Activated T-cell treated with anti-CD3 and anti-CD28 coated beads, Interleukin-2, amount 50 U/mL, for 24 hours (primary cell): ENCODE measurements at regions not wholly inside any gene's neighbourhood (a gene's known extent, or its start where the extent isn't known, plus 50 kb on each side); places are given as distances from the start of the nearest gene placed in this dataset.

Experiments used
- DNase-seq: peaks from one replicate; pipeline ENCODE4 v3.0.0-alpha.2; 2020
- H3K27ac Mint-ChIP-seq: 2 replicates; pipeline ENCODE4 v1.8.0; 2020; ENCODE audit warnings: mild to moderate bottlenecking, mixed read lengths
- H3K27me3 Mint-ChIP-seq: 2 replicates; pipeline ENCODE4 v1.8.0; 2020; ENCODE audit warnings: mixed read lengths
- H3K36me3 Mint-ChIP-seq: 2 replicates; pipeline ENCODE4 v1.8.0; 2020; ENCODE audit warnings: low read depth, mixed read lengths
- H3K4me1 Mint-ChIP-seq: 2 replicates; pipeline ENCODE4 v1.8.0; 2020; ENCODE audit warnings: low read depth, mixed read lengths
- H3K4me3 Mint-ChIP-seq: 2 replicates; pipeline ENCODE4 v1.8.0; 2020; ENCODE audit warnings: mild to moderate bottlenecking, moderate library complexity, mixed read lengths
- H3K9me3 Mint-ChIP-seq: 2 replicates; pipeline ENCODE4 v1.8.0; 2020; ENCODE audit warnings: mixed read lengths

DNA sequence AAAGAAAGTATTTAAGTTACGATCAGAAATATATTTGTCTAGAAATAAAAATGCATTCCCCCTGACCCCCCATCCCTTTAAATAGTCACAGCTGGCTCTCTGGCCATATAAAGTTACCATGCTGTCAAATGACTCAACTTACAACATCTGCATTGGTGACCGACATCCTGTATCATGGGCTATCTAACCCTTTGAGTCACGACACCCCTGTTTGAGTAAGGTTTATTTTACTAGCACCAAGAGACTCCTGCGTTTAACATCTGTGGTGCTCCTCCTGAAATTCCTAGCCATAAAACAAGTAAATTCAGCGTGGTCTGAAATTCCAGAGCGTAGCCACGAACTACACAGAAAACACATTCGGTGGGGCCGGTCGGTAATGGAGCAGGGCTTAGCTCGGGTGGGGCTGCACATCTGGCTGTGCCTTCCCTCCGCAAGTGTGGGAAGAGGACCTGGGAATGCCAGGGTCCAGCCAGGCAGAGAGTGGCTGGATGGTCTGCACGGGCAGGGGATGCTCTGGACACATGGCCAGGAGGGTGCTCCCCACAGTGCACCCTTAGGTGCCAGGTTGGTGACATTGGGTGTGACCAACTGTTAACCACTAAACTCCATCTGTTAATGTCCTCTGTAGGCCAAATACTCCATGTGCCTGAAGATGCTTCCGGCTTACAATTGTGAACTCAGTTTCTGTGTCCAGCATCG is 53.0 kb upstream of the CLDN14 start:
- Mint-ChIP-seq H3K4me3 (no peak overlapping the region), H3K27me3 (peaks cover 15% of the 10 kb centered on the region), H3K36me3 (no peaks in the 10 kb centered on the region), H3K9me3 (no peaks in the 10 kb centered on the region), H3K27ac (no peak overlapping the region), H3K4me1 (no peaks in the 10 kb centered on the region)
- DNase-seq, result no peak

DNA sequence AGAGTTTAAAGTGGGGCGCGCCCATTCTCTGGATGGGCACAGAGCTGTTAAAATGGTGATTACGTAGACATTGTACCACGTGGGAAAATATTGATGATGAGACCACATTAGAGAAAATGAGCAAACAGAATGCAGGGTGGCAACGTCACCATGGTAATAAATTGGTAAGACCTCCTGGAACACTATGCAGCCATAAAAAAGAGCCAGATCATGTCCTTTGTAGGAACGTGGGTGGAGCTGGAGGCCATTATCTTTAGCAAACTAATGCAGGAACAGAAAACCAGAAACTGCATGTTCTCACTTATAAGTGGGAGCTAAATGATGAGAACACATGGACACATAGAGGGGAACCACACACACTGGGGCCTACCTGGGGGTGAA is 53.5 kb upstream of the CLDN14 start:
- Mint-ChIP-seq H3K9me3 (no peaks in the 10 kb centered on the region), H3K36me3 (no peaks in the 10 kb centered on the region), H3K27me3 (peaks cover 15% of the 10 kb centered on the region), H3K27ac (no peak overlapping the region), H3K4me3 (no peak overlapping the region), H3K4me1 (no peaks in the 10 kb centered on the region)
- no peak for DNase-seq

DNA sequence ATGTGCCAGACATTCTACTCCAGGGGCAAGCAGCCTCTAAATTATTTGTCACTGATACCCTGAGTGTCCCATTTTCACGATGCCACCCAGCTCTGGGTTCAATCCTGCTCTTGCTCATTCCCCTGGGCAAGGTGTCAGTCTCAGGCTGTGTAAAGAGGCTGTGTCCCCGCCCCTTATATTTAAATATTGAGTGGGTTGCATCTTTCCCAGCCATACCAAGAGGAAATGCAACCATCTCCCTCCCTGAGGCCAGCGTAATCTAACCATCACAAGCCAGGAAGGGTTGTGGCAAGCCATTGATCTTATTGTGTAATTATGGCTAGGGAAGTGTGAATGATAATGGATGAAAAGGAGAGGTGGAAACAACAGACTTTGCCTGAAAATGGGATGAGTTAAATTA is 54.7 kb upstream of the CLDN14 start:
- no peak for DNase-seq
- peaks cover 9% of the 10 kb centered on the region for H3K27me3 Mint-ChIP-seq
- H3K36me3 Mint-ChIP-seq, result no peaks in the 10 kb centered on the region
- H3K4me3 Mint-ChIP-seq, result no peak overlapping the region
- H3K27ac Mint-ChIP-seq, result no peak overlapping the region
- H3K9me3 Mint-ChIP-seq, result no peaks in the 10 kb centered on the region
- no peaks in the 10 kb centered on the region for H3K4me1 Mint-ChIP-seq

DNA sequence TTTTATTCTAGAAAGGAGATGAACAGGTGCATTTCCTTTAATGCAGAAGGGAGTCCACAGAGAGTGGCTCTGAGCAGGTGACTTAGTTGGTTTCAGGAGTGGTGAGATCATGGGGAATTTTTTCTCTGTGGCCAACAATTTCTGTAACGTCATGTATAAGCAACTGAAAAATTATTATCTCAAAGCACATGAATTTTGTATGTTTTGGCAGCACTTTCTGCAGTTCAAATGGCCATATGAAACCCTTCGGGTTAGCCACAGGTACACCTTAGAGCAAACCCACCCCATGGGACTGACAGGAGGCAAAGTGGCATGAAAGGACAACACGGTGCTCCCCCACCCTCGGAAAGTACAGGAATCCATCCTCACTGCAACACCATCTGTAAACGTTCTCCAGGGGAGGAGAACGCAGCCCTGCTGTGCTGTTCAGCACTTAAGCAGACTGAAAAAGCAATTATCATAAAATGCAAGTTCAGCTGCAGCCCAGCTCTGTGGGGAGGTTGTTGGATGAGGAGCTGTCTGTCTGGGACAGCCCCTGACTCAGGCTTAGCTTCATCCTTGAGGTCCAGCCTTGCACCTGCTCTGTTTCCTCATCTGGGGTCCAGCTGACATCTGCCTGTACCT is 55.8 kb upstream of the CLDN14 start:
- Mint-ChIP-seq H3K4me1 (no peaks in the 10 kb centered on the region), H3K36me3 (no peaks in the 10 kb centered on the region), H3K27me3 (peaks cover 6% of the 10 kb centered on the region), H3K9me3 (no peaks in the 10 kb centered on the region), H3K4me3 (no peak overlapping the region), H3K27ac (no peak overlapping the region)
- no peak for DNase-seq

DNA sequence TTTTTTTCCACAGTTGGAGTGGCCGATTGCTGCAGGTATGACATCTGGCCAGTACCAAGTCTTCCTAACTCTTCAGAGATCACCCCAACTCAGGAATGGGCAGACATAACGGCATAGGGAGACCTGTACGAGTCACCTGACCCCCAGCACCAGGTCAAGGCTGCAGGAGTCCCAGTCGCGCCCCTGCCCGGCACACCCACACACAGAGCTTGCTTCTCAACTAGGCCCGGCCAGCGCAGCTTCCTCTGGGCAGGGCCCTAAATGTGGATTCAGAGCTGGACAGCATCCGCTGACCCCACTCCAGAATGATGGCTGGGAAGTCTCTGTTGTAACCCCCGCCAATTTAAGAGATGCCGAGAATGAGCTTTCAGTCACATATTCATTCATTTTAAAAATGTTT is 58.8 kb upstream of the CLDN14 start:
- H3K27me3 Mint-ChIP-seq, result peaks cover 21% of the 10 kb centered on the region
- DNase-seq, result no peak
- no peaks in the 10 kb centered on the region for H3K9me3 Mint-ChIP-seq
- H3K27ac Mint-ChIP-seq, result no peak overlapping the region
- no peaks in the 10 kb centered on the region for H3K36me3 Mint-ChIP-seq
- H3K4me1 Mint-ChIP-seq, result no peaks in the 10 kb centered on the region
- H3K4me3 Mint-ChIP-seq, result no peak overlapping the region

DNA sequence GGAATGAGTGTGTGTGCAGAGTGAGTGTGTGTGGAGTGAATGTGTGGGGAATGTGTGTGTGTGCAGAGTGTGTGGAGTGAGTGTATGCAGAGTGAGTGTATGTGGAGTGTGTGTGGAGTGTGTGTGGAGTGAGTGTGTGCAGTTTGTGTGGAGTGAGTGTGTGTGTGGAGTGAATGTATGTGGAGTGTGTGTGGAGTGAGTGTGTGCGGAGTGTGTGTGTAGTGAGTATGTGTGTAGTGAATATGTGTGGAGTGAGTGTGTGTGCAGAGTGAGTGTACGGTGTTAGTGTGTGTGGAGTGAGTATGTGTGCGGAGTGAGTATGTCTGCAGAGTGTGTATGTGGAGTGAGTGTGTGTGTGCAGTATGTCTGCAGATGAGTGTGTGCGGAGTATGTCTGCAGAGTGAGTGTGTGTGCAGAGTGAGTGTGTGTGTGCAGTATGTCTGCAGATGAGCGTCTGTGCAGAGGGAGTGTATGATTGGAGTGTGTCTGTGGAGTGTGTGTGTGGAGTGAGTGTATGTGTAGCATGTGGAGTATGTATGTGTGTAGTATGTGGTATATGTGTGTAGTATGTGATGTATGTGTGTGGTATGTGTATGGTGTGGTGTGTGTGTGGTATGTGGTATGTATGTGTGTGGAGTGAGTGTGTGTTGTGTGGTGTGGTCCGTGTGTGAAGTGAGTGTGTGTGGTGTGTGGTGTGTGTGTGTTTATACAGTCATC is 59.7 kb upstream of the CLDN14 start:
- no peaks in the 10 kb centered on the region for H3K36me3 Mint-ChIP-seq
- DNase-seq, result no peak
- no peaks in the 10 kb centered on the region for H3K4me1 Mint-ChIP-seq
- H3K27ac Mint-ChIP-seq, result no peak overlapping the region
- no peaks in the 10 kb centered on the region for H3K9me3 Mint-ChIP-seq
- H3K4me3 Mint-ChIP-seq, result no peak overlapping the region
- peaks cover 18% of the 10 kb centered on the region for H3K27me3 Mint-ChIP-seq

DNA sequence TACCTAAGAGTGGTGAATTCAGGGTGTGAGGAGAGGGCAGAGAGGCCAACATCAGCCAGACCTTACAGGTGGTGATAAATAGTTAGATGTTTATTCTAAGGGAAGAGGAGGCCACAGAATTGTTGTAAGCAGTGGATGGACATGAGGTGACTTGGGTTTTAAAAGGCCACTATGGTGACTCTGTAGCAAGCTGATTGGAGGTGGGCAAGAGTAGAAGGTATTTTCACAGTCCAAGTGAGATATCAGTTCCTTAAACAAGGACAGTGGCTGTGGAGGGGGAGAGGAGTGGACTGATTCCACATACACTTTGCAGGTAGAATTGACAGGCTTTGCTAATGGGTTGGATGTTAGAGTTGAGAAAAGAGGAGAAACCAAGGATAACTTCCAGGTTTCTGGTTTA is 60.8 kb upstream of the CLDN14 start:
- no peaks in the 10 kb centered on the region for H3K36me3 Mint-ChIP-seq
- H3K4me3 Mint-ChIP-seq, result no peak overlapping the region
- peaks cover 19% of the 10 kb centered on the region for H3K27me3 Mint-ChIP-seq
- no peak for DNase-seq
- H3K9me3 Mint-ChIP-seq, result no peaks in the 10 kb centered on the region
- H3K4me1 Mint-ChIP-seq, result no peaks in the 10 kb centered on the region
- H3K27ac Mint-ChIP-seq, result no peak overlapping the region

DNA sequence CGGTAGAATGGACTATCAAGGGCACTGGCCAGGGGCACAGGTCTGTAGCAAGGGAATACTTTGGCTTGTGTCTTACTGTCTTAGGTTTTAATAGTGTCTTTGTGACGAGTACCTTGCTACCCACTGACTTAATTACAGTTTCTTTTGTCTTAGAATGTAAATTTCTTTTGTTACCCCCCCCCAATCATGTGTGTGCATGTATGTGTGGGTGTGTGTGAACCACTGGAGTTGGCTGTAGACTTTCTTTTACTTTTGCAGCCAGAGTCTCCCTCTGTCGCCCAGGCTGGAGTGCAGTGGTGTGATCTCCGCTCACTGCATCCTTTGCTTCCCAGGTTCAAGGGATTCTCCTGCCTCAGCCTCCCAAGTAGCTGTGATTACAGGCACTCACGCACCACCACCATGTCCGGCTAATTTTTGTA is 61.8 kb upstream of the CLDN14 start:
- Mint-ChIP-seq H3K27me3 (peaks cover 19% of the 10 kb centered on the region), H3K27ac (no peak overlapping the region), H3K4me1 (no peaks in the 10 kb centered on the region), H3K9me3 (no peaks in the 10 kb centered on the region), H3K4me3 (no peak overlapping the region), H3K36me3 (no peaks in the 10 kb centered on the region)
- no peak for DNase-seq

DNA sequence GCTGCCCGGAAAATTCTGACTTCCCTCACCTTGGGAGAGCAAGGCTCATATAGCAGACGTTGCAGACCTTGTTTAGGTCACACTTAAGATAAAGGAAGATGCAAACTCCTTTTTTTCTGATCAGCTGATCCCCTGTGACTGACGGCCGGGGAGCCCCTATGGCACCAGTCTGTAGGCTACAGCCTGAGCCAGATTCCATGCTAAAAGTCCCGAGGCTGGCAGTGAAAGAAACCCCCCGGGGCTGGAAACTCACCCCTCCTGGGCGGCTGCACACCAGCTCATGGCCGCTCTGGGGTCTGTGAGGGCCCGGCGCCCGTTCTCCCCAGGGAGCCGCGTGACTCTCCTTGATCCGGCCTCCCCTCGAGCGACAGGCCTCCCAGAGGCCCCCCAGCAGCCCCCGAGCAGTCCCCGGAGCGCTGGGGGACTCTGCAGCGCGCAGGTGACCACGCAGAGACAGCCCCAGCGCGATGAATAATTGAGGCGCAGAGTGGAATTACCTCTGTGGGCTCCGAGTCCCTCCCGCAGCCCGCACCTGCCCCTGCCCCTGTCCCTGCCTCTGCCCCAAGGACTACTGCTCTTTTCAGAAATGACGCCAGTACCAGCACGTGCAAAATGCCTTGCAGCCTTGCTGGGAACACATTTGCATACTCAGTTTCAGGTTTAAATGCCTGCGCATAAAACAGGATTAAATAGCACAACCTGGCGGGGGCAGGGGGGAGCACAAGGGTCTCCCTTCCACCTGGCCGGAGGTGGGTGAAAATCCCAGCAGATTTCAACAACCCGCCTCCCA is 62.6 kb upstream of the CLDN14 start:
- Mint-ChIP-seq H3K27me3 (peaks cover 19% of the 10 kb centered on the region), H3K4me3 (no peak overlapping the region), H3K9me3 (no peaks in the 10 kb centered on the region), H3K27ac (no peak overlapping the region), H3K4me1 (no peaks in the 10 kb centered on the region), H3K36me3 (no peaks in the 10 kb centered on the region)
- no peak for DNase-seq

DNA sequence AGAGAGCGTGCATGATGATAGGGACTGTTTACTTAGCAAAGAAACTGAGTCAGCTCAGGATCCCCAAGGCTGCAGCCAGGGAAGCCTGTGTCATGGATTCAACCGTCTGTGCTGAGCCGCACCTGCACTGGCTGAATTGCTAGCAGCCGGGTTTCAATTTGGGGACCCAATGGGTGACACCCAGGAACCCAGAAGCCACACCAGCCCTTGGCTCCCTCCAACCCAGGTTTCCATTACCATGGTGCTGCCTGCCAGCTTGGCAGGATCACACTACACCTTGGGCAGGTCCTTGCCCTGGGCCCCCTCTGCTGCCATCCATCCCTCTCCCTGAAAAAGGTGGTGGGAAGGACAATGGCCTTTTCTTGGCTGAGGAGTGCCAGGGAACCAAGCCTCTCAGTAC is 64.0 kb upstream of the CLDN14 start:
- no peak for DNase-seq
- H3K4me3 Mint-ChIP-seq, result no peak overlapping the region
- H3K27ac Mint-ChIP-seq, result no peak overlapping the region
- no peaks in the 10 kb centered on the region for H3K4me1 Mint-ChIP-seq
- no peaks in the 10 kb centered on the region for H3K9me3 Mint-ChIP-seq
- no peaks in the 10 kb centered on the region for H3K36me3 Mint-ChIP-seq
- H3K27me3 Mint-ChIP-seq, result peaks cover 19% of the 10 kb centered on the region

DNA sequence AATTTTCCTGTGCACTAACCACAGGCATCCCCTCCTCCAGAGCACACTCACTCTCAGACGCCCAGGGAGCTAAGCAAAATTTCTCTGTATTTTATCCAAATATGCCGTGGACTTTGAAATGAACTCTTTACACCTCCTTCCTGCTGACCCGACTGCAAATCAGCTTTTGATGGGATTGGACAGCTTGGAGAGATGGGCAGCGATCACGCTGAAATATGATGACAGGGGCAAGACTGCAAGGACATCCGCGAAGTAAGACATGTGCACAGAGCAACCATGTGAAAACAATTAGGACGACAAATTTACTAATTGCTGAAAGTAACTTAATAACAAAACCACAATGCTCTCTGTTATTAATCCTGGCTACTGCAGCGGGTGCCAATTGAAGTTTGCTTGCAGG is 64.6 kb upstream of the CLDN14 start:
- H3K36me3 Mint-ChIP-seq, result no peaks in the 10 kb centered on the region
- no peak for DNase-seq
- H3K9me3 Mint-ChIP-seq, result no peaks in the 10 kb centered on the region
- H3K27ac Mint-ChIP-seq, result no peak overlapping the region
- no peak overlapping the region for H3K4me3 Mint-ChIP-seq
- H3K4me1 Mint-ChIP-seq, result no peaks in the 10 kb centered on the region
- H3K27me3 Mint-ChIP-seq, result peaks cover 19% of the 10 kb centered on the region

DNA sequence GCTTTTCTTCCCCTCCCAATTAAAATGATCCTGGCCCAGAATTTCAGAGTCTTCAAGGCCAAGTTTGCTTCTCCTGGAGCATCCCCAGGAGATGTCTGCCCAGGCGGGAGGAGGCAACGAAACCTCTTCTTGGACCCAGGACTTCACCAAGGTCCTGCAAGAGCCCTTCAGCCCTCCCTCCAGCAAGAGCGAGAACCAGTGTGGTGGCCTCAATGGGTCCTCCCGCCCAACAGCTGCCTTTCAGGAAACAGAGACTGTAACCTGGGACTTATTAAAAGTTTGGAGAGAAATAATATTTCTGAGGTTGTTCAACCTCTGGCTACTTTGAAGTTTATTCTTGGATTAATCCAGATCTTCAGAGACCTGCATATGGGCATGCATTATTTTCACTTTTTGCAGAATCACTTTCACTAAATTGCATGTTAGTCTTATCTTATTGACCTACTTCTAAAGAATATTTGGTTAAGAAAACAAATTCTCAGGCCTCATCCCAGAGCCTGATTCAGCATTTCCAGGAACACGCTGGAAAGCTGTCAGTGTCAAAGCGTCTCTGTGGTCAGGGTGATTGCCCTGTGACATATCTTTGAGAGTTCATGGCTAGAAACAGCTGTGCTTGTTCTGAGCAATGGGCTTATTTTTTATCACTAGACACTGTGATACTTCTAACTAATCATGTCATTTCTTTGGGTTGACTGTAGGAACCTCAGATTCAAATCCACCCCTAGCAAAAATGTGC is 66.0 kb upstream of the CLDN14 start:
- Mint-ChIP-seq H3K27ac (no peak overlapping the region), H3K4me3 (no peak overlapping the region), H3K9me3 (no peaks in the 10 kb centered on the region), H3K4me1 (no peaks in the 10 kb centered on the region), H3K36me3 (no peaks in the 10 kb centered on the region), H3K27me3 (peaks cover 24% of the 10 kb centered on the region)
- no peak for DNase-seq

DNA sequence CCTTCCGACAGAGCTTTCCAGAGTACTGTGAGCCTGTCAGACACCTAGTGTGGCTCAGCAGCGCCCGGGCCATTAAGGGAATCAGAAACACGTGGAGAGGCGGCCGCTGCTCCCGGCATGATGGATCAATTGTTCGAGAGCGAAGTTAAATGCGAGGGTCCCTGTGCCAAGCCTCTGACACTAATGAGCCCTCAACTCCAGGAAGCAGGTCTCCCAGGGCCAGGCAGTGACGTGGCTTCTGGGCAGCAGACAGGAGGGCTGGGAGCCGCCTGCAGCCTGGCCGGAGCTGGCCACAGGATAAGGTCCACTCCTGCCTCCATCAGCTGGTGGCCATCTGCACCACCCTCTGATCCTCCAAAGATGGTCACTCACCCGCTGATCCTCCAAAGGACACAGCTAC is 67.5 kb upstream of the CLDN14 start:
- Mint-ChIP-seq H3K27ac (no peak overlapping the region), H3K4me3 (no peak overlapping the region), H3K4me1 (no peaks in the 10 kb centered on the region), H3K27me3 (peaks cover 24% of the 10 kb centered on the region), H3K36me3 (no peaks in the 10 kb centered on the region), H3K9me3 (no peaks in the 10 kb centered on the region)
- DNase-seq, result no peak

DNA sequence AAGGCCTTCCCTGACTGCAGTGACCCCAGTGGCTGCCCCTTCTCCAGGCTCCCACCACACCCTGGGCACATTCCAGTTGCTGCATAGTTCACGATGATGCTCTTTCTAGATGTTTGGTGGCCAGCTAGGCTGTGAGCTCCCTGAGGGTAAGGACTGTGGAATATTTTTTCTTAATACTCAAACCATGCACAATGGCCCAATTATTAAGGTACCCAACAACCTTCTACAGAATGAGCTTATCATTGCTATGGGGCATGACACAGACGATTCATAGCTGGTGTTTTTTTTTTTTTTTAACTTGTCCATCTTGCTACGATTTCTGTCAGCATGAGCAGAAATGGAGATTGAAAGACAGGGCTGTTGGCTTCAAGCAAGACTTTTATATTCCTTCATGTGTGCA is 68.9 kb upstream of the CLDN14 start:
- DNase-seq, result no peak
- H3K27ac Mint-ChIP-seq, result no peak overlapping the region

More for the DNA sequence above, 68.9 kb upstream of the CLDN14 start:
- no peaks in the 10 kb centered on the region for H3K9me3 Mint-ChIP-seq
- H3K4me1 Mint-ChIP-seq, result no peaks in the 10 kb centered on the region
- H3K27me3 Mint-ChIP-seq, result peaks cover 16% of the 10 kb centered on the region
- H3K36me3 Mint-ChIP-seq, result no peaks in the 10 kb centered on the region
- H3K4me3 Mint-ChIP-seq, result no peak overlapping the region
